Endodermal cell (in vitro differentiated cells): ENCODE measurements at regions not wholly inside any gene's neighbourhood (a gene's known extent, or its start where the extent isn't known, plus 50 kb on each side); places are given as distances from the start of the nearest gene placed in this dataset.

Experiments
- DNase-seq: peaks from one replicate; pipeline ENCODE4 v3.0.0-alpha.2; 2017
- H3K27ac ChIP-seq: 2 replicates; pipeline ENCODE4 v1.5.1; 2013; ENCODE audit warnings: mild to moderate bottlenecking, low read depth, low read length, moderate library complexity
- H3K27me3 ChIP-seq: 2 replicates; pipeline ENCODE4 v1.6.1; 2013; ENCODE audit warnings: mild to moderate bottlenecking, low read length, moderate library complexity; ENCODE audit not compliant: insufficient read depth, control insufficient read depth, poor library complexity, severe bottlenecking
- H3K36me3 ChIP-seq: 2 replicates; pipeline ENCODE4 v1.7.0; 2013; ENCODE audit warnings: mild to moderate bottlenecking, low read length, moderate library complexity; ENCODE audit not compliant: control insufficient read depth, insufficient read depth
- H3K4me1 ChIP-seq: one replicate; pipeline ENCODE4 v1.7.0; 2013; ENCODE audit warnings: low read length; ENCODE audit not compliant: control insufficient read depth, insufficient read depth
- H3K4me3 ChIP-seq: 2 replicates; pipeline ENCODE4 v1.5.1; 2013; ENCODE audit warnings: mild to moderate bottlenecking, low read length, moderate library complexity
- H3K9ac ChIP-seq: 2 replicates; pipeline ENCODE4 v1.6.1; 2013; ENCODE audit warnings: mild to moderate bottlenecking, low read length, moderate library complexity; ENCODE audit not compliant: poor library complexity, severe bottlenecking; ENCODE audit errors: extremely low read depth
- H3K9me3 ChIP-seq: 2 replicates; pipeline ENCODE4 v1.6.1; 2013; ENCODE audit warnings: mild to moderate bottlenecking, low read length, moderate library complexity; ENCODE audit not compliant: control insufficient read depth
- H3K27ac Mint-ChIP-seq: 2 replicates; pipeline ENCODE4 v1.8.0; 2020; ENCODE audit warnings: mixed read lengths
- H3K27me3 Mint-ChIP-seq: 2 replicates; pipeline ENCODE4 v1.8.0; 2021; ENCODE audit warnings: mild to moderate bottlenecking, mixed read lengths; ENCODE audit not compliant: insufficient read depth
- H3K36me3 Mint-ChIP-seq: 2 replicates; pipeline ENCODE4 v1.8.0; 2020; ENCODE audit warnings: low read depth, mixed read lengths
- H3K4me1 Mint-ChIP-seq: 2 replicates; pipeline ENCODE4 v1.8.0; 2020; ENCODE audit warnings: mixed read lengths
- H3K4me3 Mint-ChIP-seq: 2 replicates; pipeline ENCODE4 v1.8.0; 2020; ENCODE audit warnings: mild to moderate bottlenecking, moderate library complexity, mixed read lengths
- H3K9me3 Mint-ChIP-seq: 2 replicates; pipeline ENCODE4 v1.8.0; 2020; ENCODE audit warnings: mild to moderate bottlenecking, mixed read lengths
- CTCF ChIP-seq: fragments of 200-600 bp; sonication (generic); conservative IDR thresholded peaks from 2 replicates; pipeline ENCODE4 v1.5.0; 2021; ENCODE audit warnings: antibody characterized with exemption, mild to moderate bottlenecking
- WGBS, 2 experiments: methylation state at CpG; one replicate each; pipeline versions ENCODE4 v1.1.5 to v1.1.7; 2013; ENCODE audit warnings: missing lambda C conversion rate in 2 of 2, mixed read lengths in 1 of 2; ENCODE audit not compliant: insufficient coverage in 1 of 2, insufficient read length in 1 of 2; 5-methylcytosine and 5-hydroxymethylcytosine counted together

GRCh38 chr4:138576684-138577083 is 334.5 kb upstream of the SLC7A11 start:
- Histone ChIP-seq H3K9me3 (peaks cover 20% of the 10 kb centered on the region), H3K27ac (no peak overlapping the region), H3K4me3 (no peak overlapping the region), H3K36me3 (no peaks in the 10 kb centered on the region), H3K9ac (no peak overlapping the region), H3K27me3 (no peaks in the 10 kb centered on the region), H3K4me1 (no peaks in the 10 kb centered on the region)
- Mint-ChIP-seq H3K27ac (no peak overlapping the region), H3K27me3 (no peaks in the 10 kb centered on the region), H3K9me3 (peaks cover 16% of the 10 kb centered on the region), H3K36me3 (no peaks in the 10 kb centered on the region), H3K4me1 (peaks cover 7% of the 10 kb centered on the region), H3K4me3 (no peak overlapping the region)
- peak; percentile 82 for TF ChIP-seq CTCF
- WGBS, 2 experiments = 40 to 86% methylated on average over 1 to 3 of the region's 3 CpGs
- DNase-seq = peak; percentile 55

GRCh38 chr4:138573246-138573645 is 331.1 kb upstream of the SLC7A11 start:
- H3K4me1 ChIP-seq = no peaks in the 10 kb centered on the region
- TF ChIP-seq CTCF = no peak
- H3K4me3 ChIP-seq = no peak overlapping the region
- Mint-ChIP-seq H3K9me3 (peaks cover 4% of the 10 kb centered on the region), H3K4me1 (peaks cover 7% of the 10 kb centered on the region), H3K4me3 (no peak overlapping the region), H3K36me3 (no peaks in the 10 kb centered on the region), H3K27me3 (no peaks in the 10 kb centered on the region), H3K27ac (no peak overlapping the region)
- no peak for DNase-seq
- no peaks in the 10 kb centered on the region for H3K36me3 ChIP-seq
- no peak overlapping the region for H3K27ac ChIP-seq
- H3K27me3 ChIP-seq = no peaks in the 10 kb centered on the region
- 90 to 96% methylated on average over 2 to 3 of the region's 3 CpGs for WGBS, 2 experiments
- H3K9ac ChIP-seq = no peak overlapping the region
- H3K9me3 ChIP-seq = peaks cover 5% of the 10 kb centered on the region

- no peaks in the 10 kb centered on the region for H3K27me3 Mint-ChIP-seq
- H3K9me3 Mint-ChIP-seq = no peaks in the 10 kb centered on the region
- no peak for TF ChIP-seq CTCF
These were observed 329.9 kb upstream of the SLC7A11 start for GRCh38 chr4:138572007-138572406.

More at GRCh38 chr4:138572007-138572406, 329.9 kb upstream of the SLC7A11 start:
- Histone ChIP-seq H3K27ac (no peak overlapping the region), H3K4me1 (no peaks in the 10 kb centered on the region), H3K4me3 (no peak overlapping the region), H3K9ac (no peak overlapping the region), H3K27me3 (no peaks in the 10 kb centered on the region), H3K9me3 (no peaks in the 10 kb centered on the region), H3K36me3 (no peaks in the 10 kb centered on the region)
- 87% methylated on average over 1 of the region's 2 CpGs; no CpG with 5 or more reads in 1 of the 2 experiments for WGBS, 2 experiments
- Mint-ChIP-seq H3K4me3 (no peak overlapping the region), H3K27ac (no peak overlapping the region), H3K36me3 (no peaks in the 10 kb centered on the region), H3K4me1 (peaks cover 2% of the 10 kb centered on the region)
- DNase-seq = no peak
